GM12878 (cell line): ENCODE measurements at regions not wholly inside any gene's neighbourhood (a gene's known extent, or its start where the extent isn't known, plus 50 kb on each side); places are given as distances from the start of the nearest gene placed in this dataset.

Experiments used
- ATAC-seq: fragments of 200-7000 bp; cut with Tn5 transposase; 3 replicates; pipeline ENCODE4 v1.9.1; 2020; ENCODE audit warnings: mild to moderate bottlenecking, moderate library complexity
- BruUV-seq: library from RNA; stranded (reverse); fragments of 400-500 nt; replicated peaks from 2 replicates; lab custom pipeline; 2021; lab: Mats Ljungman, UMichigan
- CTCF ChIA-PET: fragments of 300-600 bp; sonication (Branson Sonifier 250); formaldehyde crosslinking; extraction: SDS; loops from one replicate; lab custom pipeline; 2021; ENCODE audit warnings: inconsistent platforms; lab: Yijun Ruan, JAX
- POLR2A ChIA-PET: fragments of 350-600 bp; formaldehyde crosslinking; extraction: SDS; loops from one replicate; lab custom pipeline; 2021; ENCODE audit warnings: inconsistent platforms; lab: Charles Lee
- RAD21 ChIA-PET: fragments of 300-600 bp; sonication (Branson Sonifier 250); formaldehyde crosslinking; loops from one replicate; lab custom pipeline; 2023; ENCODE audit warnings: antibody characterized with exemption; ENCODE audit not compliant: unreplicated experiment; lab: Charles Lee
- SMC1A ChIA-PET: fragments of 300-600 bp; sonication (Branson Sonifier 250); formaldehyde crosslinking; loops from one replicate; lab custom pipeline; 2023; ENCODE audit not compliant: unreplicated experiment, uncharacterized antibody; lab: Charles Lee
- DNase-seq: peaks from one replicate; pipeline ENCODE4 v3.0.0-alpha.2; 2011; ENCODE audit warnings: low read depth, low spot score
- FAIRE-seq: peaks from 3 replicates; lab custom pipeline; 2011; peaks lifted over from hg19 to GRCh38; lab: Jason Lieb, UNC
- H2AFZ ChIP-seq: 2 replicates; pipeline ENCODE4 v1.6.0; 2011; ENCODE audit warnings: low read depth, low read length, control low read depth; ENCODE audit not compliant: control insufficient read depth
- H3K27ac ChIP-seq: 2 replicates; pipeline ENCODE4 v1.5.1; 2011; ENCODE audit warnings: control low read depth; ENCODE audit not compliant: control insufficient read depth, insufficient read depth
- H3K27me3 ChIP-seq, 2 experiments: replicated peaks in 1 of 2; 2 replicates each; pipeline versions ENCODE4 v1.6.0 to v1.6.1; 2011; ENCODE audit warnings: low read length in 1 of 2; ENCODE audit not compliant: control insufficient read depth in 2 of 2, insufficient read depth in 2 of 2
- H3K36me3 ChIP-seq, 2 experiments: 2 replicates each; pipeline ENCODE4 v1.5.1; 2011; ENCODE audit warnings: low read length in 1 of 2; ENCODE audit not compliant: control insufficient read depth in 2 of 2, insufficient read depth in 2 of 2
- H3K4me1 ChIP-seq: 2 replicates; pipeline ENCODE4 v1.6.1; 2011; ENCODE audit warnings: mild to moderate bottlenecking, low read length, moderate library complexity, mixed read lengths; ENCODE audit not compliant: control insufficient read depth, insufficient read depth
- H3K4me2 ChIP-seq: 2 replicates; pipeline ENCODE4 v1.6.0; 2011; ENCODE audit warnings: control low read depth; ENCODE audit not compliant: control insufficient read depth, insufficient read depth
- H3K4me3 ChIP-seq: fragments of 200-600 bp; sonication (generic); 2 replicates; pipeline ENCODE4 v1.5.1; 2016
- H3K79me2 ChIP-seq: 2 replicates; pipeline ENCODE4 v1.6.0; 2011; ENCODE audit warnings: low read length; ENCODE audit not compliant: control insufficient read depth, insufficient read depth
- H3K9ac ChIP-seq: 2 replicates; pipeline ENCODE4 v1.8.0; 2011; ENCODE audit warnings: low read length, control low read depth, mixed read lengths; ENCODE audit not compliant: control insufficient read depth, insufficient read depth
- H3K9me3 ChIP-seq: replicated peaks from 3 replicates; pipeline ENCODE4 v1.5.1; 2011; ENCODE audit warnings: mild to moderate bottlenecking, low read length; ENCODE audit not compliant: control insufficient read depth, insufficient read depth
- H4K20me1 ChIP-seq: 2 replicates; pipeline ENCODE4 v1.6.0; 2011; ENCODE audit not compliant: control insufficient read depth, insufficient read depth
- ATF7 ChIP-seq: fragments of 450-650 bp; IDR thresholded peaks from 2 replicates; pipeline ENCODE4 v1.6.1; 2016; ENCODE audit warnings: low read depth, mild to moderate bottlenecking
- CHD1 ChIP-seq: IDR thresholded peaks from 2 replicates; pipeline ENCODE4 v1.6.1; 2012; ENCODE audit warnings: low read depth, low read length, improper control_type of control experiment
- HDAC6 ChIP-seq: fragments of 200-600 bp; sonication (generic); IDR thresholded peaks from one replicate; pipeline ENCODE4 v1.8.0; 2017; ENCODE audit warnings: antibody characterized with exemption; ENCODE audit not compliant: unreplicated experiment
- JUND ChIP-seq: IDR thresholded peaks from 2 replicates; pipeline ENCODE4 v1.6.1; 2012; ENCODE audit warnings: low read depth, mild to moderate bottlenecking, low read length, improper control_type of control experiment, moderate library complexity
- RUNX3 ChIP-seq: IDR thresholded peaks from 2 replicates; pipeline ENCODE4 v1.6.1; 2012; ENCODE audit warnings: low read length, inconsistent platforms
- TCF7 ChIP-seq: IDR thresholded peaks from 2 replicates; pipeline ENCODE4 v1.6.1; 2014; ENCODE audit warnings: antibody characterized with exemption, borderline replicate concordance
- ZNF24 ChIP-seq: fragments of 450-650 bp; IDR thresholded peaks from 2 replicates; pipeline ENCODE4 v1.6.1; 2017; ENCODE audit warnings: antibody characterized with exemption, mild to moderate bottlenecking
- WGBS: methylation state at CpG from one replicate; pipeline ENCODE4 v1.1.6; 2016; ENCODE audit warnings: low lambda C conversion rate; ENCODE audit not compliant: insufficient replicate concordance, insufficient coverage; ENCODE audit errors: missing lambda C conversion rate; 5-methylcytosine and 5-hydroxymethylcytosine counted together
- in situ Hi-C: fragments of 300-500 bp; cut with MboI; formaldehyde crosslinking; loops from 9 replicates; pipeline ENCODE4 v1.14.3; 2018; ENCODE audit warnings: mixed read lengths
- intact Hi-C: fragments of 100-400 bp; cut with micrococcal nuclease; formaldehyde crosslinking; loops from one replicate; pipeline ENCODE4 v1.14.2; 2022; ENCODE audit not compliant: unreplicated experiment
- TF ChIP-seq, protein P1 (sequence below): IDR thresholded peaks from 2 replicates; pipeline ENCODE4 v1.6.1; 2012; ENCODE audit warnings: improper control_type of control experiment, low read depth, low read length; ENCODE audit not compliant: insufficient replicate concordance
- TF ChIP-seq, protein P2 (sequence below): IDR thresholded peaks from 2 replicates; pipeline ENCODE4 v1.6.1; 2011; ENCODE audit warnings: low read depth, mild to moderate bottlenecking, low read length, moderate library complexity, borderline replicate concordance; ENCODE audit errors: extremely low read depth
- TF ChIP-seq, protein P3 (sequence below): fragments of 450-650 bp; IDR thresholded peaks from 2 replicates; pipeline ENCODE4 v1.6.1; 2017; ENCODE audit warnings: mild to moderate bottlenecking, low read depth, inconsistent platforms; ENCODE audit not compliant: poor library complexity, severe bottlenecking
- TF ChIP-seq, protein P4 (sequence below): fragments of 450-650 bp; formaldehyde crosslinking; IDR thresholded peaks from 2 replicates; pipeline ENCODE4 v1.4.0; 2022; ENCODE audit warnings: mild to moderate bottlenecking, moderate library complexity
- TF ChIP-seq, protein P5 (sequence below): IDR thresholded peaks from 2 replicates; pipeline ENCODE4 v1.6.1; 2012; ENCODE audit warnings: low read depth, low read length, improper control_type of control experiment

DNA sequence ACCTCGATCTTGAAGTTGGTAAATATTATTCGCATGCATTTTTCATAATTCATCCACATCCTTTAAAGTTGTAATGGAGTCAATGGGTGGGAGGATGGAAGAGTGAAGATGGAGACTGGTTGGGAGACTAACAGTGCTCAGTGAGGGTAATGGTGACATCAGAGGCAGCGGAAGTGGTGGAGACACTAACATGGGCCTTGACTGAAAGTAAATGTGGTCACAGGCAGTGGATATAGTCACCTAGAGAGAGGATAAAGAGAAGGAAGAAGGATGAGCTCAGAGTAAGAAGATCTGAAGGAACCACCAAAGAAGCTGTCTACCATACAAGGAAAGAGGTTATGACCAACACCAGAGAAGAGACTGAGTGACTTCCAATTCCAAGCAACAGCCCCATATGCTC is 281.6 kb upstream of the STT3B start:
- in situ Hi-C loops (no loop called here), intact Hi-C loops (no loop called here)
- H3K27me3 ChIP-seq: no peaks in the 10 kb centered on the region
- FAIRE-seq (no peak), DNase-seq (no peak), ATAC-seq (no peak)
- H3K27ac ChIP-seq: no peak overlapping the region
- ChIA-PET SMC1A (interaction anchor here (0.6 to 6.1 kb wide), 4 partner anchors 10 to 37 kb away, joined by 3 to 36 read pairs (median 5); no protein-coding TSS in a partner anchor), CTCF (no interaction called here), RAD21 (interaction anchor here (3.8 to 16.3 kb wide), 2 partner anchors 10 to 26 kb away, joined by 29 to 381 read pairs; no protein-coding TSS in a partner anchor), POLR2A (interaction anchor here (2.3 kb wide), 1 partner anchor 9 kb away, joined by 9 read pairs; no protein-coding TSS in a partner anchor)
- H3K79me2 ChIP-seq: no peaks in the 10 kb centered on the region
- no peaks in the 10 kb centered on the region for H3K36me3 ChIP-seq
- H2AFZ ChIP-seq: no peak overlapping the region
- no peak overlapping the region for H3K4me2 ChIP-seq
- 79% methylated on average over 3 of the region's 3 CpGs for WGBS
- peaks cover 6% of the 10 kb centered on the region; the same call in 2 of the 3 replicates for H3K9me3 ChIP-seq
- no peak overlapping the region for H3K9ac ChIP-seq
- BruUV-seq: no TSS peak
- H3K4me1 ChIP-seq: peaks cover 33% of the 10 kb centered on the region
- H4K20me1 ChIP-seq: no peaks in the 10 kb centered on the region
- no peak overlapping the region for H3K4me3 ChIP-seq
- TF ChIP-seq, protein P1, sequence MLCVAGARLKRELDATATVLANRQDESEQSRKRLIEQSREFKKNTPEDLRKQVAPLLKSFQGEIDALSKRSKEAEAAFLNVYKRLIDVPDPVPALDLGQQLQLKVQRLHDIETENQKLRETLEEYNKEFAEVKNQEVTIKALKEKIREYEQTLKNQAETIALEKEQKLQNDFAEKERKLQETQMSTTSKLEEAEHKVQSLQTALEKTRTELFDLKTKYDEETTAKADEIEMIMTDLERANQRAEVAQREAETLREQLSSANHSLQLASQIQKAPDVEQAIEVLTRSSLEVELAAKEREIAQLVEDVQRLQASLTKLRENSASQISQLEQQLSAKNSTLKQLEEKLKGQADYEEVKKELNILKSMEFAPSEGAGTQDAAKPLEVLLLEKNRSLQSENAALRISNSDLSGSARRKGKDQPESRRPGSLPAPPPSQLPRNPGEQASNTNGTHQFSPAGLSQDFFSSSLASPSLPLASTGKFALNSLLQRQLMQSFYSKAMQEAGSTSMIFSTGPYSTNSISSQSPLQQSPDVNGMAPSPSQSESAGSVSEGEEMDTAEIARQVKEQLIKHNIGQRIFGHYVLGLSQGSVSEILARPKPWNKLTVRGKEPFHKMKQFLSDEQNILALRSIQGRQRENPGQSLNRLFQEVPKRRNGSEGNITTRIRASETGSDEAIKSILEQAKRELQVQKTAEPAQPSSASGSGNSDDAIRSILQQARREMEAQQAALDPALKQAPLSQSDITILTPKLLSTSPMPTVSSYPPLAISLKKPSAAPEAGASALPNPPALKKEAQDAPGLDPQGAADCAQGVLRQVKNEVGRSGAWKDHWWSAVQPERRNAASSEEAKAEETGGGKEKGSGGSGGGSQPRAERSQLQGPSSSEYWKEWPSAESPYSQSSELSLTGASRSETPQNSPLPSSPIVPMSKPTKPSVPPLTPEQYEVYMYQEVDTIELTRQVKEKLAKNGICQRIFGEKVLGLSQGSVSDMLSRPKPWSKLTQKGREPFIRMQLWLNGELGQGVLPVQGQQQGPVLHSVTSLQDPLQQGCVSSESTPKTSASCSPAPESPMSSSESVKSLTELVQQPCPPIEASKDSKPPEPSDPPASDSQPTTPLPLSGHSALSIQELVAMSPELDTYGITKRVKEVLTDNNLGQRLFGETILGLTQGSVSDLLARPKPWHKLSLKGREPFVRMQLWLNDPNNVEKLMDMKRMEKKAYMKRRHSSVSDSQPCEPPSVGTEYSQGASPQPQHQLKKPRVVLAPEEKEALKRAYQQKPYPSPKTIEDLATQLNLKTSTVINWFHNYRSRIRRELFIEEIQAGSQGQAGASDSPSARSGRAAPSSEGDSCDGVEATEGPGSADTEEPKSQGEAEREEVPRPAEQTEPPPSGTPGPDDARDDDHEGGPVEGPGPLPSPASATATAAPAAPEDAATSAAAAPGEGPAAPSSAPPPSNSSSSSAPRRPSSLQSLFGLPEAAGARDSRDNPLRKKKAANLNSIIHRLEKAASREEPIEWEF: no peak
- TF ChIP-seq, protein P2, sequence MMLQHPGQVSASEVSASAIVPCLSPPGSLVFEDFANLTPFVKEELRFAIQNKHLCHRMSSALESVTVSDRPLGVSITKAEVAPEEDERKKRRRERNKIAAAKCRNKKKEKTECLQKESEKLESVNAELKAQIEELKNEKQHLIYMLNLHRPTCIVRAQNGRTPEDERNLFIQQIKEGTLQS: no peak
- TF ChIP-seq, protein P3, sequence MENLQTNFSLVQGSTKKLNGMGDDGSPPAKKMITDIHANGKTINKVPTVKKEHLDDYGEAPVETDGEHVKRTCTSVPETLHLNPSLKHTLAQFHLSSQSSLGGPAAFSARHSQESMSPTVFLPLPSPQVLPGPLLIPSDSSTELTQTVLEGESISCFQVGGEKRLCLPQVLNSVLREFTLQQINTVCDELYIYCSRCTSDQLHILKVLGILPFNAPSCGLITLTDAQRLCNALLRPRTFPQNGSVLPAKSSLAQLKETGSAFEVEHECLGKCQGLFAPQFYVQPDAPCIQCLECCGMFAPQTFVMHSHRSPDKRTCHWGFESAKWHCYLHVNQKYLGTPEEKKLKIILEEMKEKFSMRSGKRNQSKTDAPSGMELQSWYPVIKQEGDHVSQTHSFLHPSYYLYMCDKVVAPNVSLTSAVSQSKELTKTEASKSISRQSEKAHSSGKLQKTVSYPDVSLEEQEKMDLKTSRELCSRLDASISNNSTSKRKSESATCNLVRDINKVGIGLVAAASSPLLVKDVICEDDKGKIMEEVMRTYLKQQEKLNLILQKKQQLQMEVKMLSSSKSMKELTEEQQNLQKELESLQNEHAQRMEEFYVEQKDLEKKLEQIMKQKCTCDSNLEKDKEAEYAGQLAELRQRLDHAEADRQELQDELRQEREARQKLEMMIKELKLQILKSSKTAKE: no peak
- TF ChIP-seq, protein P4, sequence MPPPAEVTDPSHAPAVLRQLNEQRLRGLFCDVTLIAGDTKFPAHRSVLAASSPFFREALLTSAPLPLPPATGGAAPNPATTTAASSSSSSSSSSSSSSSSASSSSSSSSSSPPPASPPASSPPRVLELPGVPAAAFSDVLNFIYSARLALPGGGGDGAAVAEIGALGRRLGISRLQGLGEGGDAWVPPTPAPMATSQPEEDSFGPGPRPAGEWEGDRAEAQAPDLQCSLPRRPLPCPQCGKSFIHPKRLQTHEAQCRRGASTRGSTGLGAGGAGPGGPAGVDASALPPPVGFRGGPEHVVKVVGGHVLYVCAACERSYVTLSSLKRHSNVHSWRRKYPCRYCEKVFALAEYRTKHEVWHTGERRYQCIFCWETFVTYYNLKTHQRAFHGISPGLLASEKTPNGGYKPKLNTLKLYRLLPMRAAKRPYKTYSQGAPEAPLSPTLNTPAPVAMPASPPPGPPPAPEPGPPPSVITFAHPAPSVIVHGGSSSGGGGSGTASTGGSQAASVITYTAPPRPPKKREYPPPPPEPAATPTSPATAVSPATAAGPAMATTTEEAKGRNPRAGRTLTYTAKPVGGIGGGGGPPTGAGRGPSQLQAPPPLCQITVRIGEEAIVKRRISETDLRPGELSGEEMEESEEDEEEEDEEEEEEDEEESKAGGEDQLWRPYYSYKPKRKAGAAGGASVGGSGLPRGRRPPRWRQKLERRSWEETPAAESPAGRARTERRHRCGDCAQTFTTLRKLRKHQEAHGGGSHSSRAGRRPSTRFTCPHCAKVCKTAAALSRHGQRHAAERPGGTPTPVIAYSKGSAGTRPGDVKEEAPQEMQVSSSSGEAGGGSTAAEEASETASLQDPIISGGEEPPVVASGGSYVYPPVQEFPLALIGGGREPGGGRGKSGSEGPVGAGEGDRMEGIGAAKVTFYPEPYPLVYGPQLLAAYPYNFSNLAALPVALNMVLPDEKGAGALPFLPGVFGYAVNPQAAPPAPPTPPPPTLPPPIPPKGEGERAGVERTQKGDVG: no peak
- TF ChIP-seq TCF7: no peak
- TF ChIP-seq JUND: no peak
- no peak for TF ChIP-seq ZNF24
- TF ChIP-seq RUNX3: peak; percentile 55; the same call in 1 of the 2 replicates
- no peak for TF ChIP-seq CHD1
- TF ChIP-seq ATF7: no peak
- no peak for TF ChIP-seq HDAC6
- TF ChIP-seq, protein P5, sequence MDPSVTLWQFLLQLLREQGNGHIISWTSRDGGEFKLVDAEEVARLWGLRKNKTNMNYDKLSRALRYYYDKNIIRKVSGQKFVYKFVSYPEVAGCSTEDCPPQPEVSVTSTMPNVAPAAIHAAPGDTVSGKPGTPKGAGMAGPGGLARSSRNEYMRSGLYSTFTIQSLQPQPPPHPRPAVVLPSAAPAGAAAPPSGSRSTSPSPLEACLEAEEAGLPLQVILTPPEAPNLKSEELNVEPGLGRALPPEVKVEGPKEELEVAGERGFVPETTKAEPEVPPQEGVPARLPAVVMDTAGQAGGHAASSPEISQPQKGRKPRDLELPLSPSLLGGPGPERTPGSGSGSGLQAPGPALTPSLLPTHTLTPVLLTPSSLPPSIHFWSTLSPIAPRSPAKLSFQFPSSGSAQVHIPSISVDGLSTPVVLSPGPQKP: no peak
